CD4-positive, alpha-beta T cell (primary cell): ENCODE measurements at regions not wholly inside any gene's neighbourhood (a gene's known extent, or its start where the extent isn't known, plus 50 kb on each side); places are given as distances from the start of the nearest gene placed in this dataset.

Experiments
- ATAC-seq: fragments of 200-7000 bp; cut with Tn5 transposase; one replicate; pipeline ENCODE4 v1.10.0; 2022; ENCODE audit warnings: mild to moderate bottlenecking; ENCODE audit not compliant: poor library complexity
- CTCF ChIA-PET: fragments of 350-600 bp; sonication (Branson Sonifier 250); formaldehyde crosslinking; loops from one replicate; lab custom pipeline; 2021; ENCODE audit warnings: antibody characterized with exemption, inconsistent platforms; lab: Charles Lee
- POLR2A ChIA-PET: fragments of 350-600 bp; sonication (Branson Sonifier 250); formaldehyde crosslinking; loops from one replicate; lab custom pipeline; 2021; ENCODE audit warnings: antibody characterized with exemption, inconsistent platforms; lab: Charles Lee
- DNase-seq, 14 experiments: peaks; one replicate each; pipeline ENCODE4 v3.0.0-alpha.2; 2013 to 2020; ENCODE audit warnings: mixed read lengths in 2 of 14
- H3K27ac ChIP-seq, 2 donors: one replicate each; pipeline versions ENCODE4 v1.5.1 to v1.7.0; 2013; ENCODE audit warnings: low read length in 2 of 2, low read depth in 1 of 2, mild to moderate bottlenecking in 1 of 2
- H3K27me3 ChIP-seq, 2 experiments: 1 replicate in 1 of 2; 2 replicates in 1 of 2; pipeline versions ENCODE4 v1.6.1 to v1.7.0; 2013; ENCODE audit warnings: low read length in 2 of 2, control low read depth in 1 of 2, mild to moderate bottlenecking in 1 of 2, moderate library complexity in 1 of 2; ENCODE audit not compliant: insufficient read depth in 2 of 2, control insufficient read depth in 1 of 2
- H3K36me3 ChIP-seq: one replicate; pipeline ENCODE4 v1.6.1; 2013; ENCODE audit warnings: low read length, control low read depth; ENCODE audit not compliant: insufficient read depth
- H3K4me1 ChIP-seq: one replicate; pipeline ENCODE4 v1.6.1; 2013; ENCODE audit warnings: low read length, control low read depth; ENCODE audit not compliant: insufficient read depth
- H3K4me3 ChIP-seq: one replicate; pipeline ENCODE4 v1.5.1; 2013; ENCODE audit warnings: mild to moderate bottlenecking, low read length, moderate library complexity
- H3K9me3 ChIP-seq, 2 experiments: 1 replicate in 1 of 2; 2 replicates in 1 of 2; pipeline versions ENCODE4 v1.6.1 to v1.7.0; 2013; ENCODE audit warnings: low read length in 2 of 2, mild to moderate bottlenecking in 2 of 2, control low read depth in 1 of 2, moderate library complexity in 1 of 2; ENCODE audit not compliant: control insufficient read depth in 1 of 2, insufficient read depth in 1 of 2
- H3K27ac Mint-ChIP-seq: one replicate; pipeline ENCODE4 v1.8.0; 2020; ENCODE audit warnings: mixed read lengths
- H3K27me3 Mint-ChIP-seq: one replicate; pipeline ENCODE4 v1.8.0; 2021; ENCODE audit warnings: mixed read lengths
- H3K36me3 Mint-ChIP-seq: one replicate; pipeline ENCODE4 v1.8.0; 2021; ENCODE audit warnings: low read depth, mixed read lengths
- H3K4me1 Mint-ChIP-seq: one replicate; pipeline ENCODE4 v1.8.0; 2021; ENCODE audit warnings: low read depth, mixed read lengths
- H3K4me3 Mint-ChIP-seq: one replicate; pipeline ENCODE4 v1.8.0; 2020; ENCODE audit warnings: mild to moderate bottlenecking, mixed read lengths
- H3K9me3 Mint-ChIP-seq: one replicate; pipeline ENCODE4 v1.8.0; 2020; ENCODE audit warnings: mixed read lengths
- intact Hi-C, 2 experiments: fragments of 100-400 bp; cut with DNase I in 1 of 2; cut with micrococcal nuclease in 1 of 2; formaldehyde crosslinking; loops; one replicate each; pipeline versions ENCODE4 v1.15.1 to v1.9.0; 2023 to 2025; cut with DNase I, micrococcal nuclease
- TF ChIP-seq, protein P1 (sequence below): fragments of 200-600 bp; IDR thresholded peaks from one replicate; pipeline ENCODE4 v1.8.0; 2022; ENCODE audit warnings: antibody characterized with exemption, mild to moderate bottlenecking

DNA sequence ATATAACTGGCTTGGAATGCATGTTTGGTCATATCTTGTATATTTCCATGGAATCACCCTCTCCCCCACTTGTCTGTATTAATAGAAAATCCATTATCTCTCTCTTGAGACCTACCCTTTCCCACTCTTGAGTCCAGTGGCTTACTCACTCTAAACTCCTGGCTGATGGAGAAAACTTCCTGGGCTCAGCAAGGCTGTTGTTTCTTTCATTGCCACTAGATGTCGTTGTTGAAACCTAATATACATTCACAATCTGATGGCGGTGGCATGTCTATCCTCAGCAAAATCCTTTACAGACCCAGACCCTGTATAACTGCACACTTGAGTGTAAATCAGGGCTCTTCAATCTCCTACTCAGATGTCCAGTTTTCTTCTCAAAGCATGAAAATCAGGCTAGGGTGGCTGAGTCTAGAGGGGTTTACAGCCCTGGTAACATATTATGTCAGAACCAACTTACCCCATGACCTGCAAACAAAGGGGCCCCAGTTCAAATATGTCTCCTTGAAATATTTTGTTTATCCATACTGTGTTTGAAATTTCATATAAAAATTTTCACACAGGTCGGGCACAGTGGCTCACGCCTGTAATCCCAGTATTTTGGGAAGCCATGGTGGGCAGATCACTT lies 70.0 kb upstream of the FAM241A start:
- Mint-ChIP-seq H3K9me3 (no peaks in the 10 kb centered on the region), H3K27ac (no peak overlapping the region), H3K4me1 (no peaks in the 10 kb centered on the region), H3K27me3 (peaks cover 4% of the 10 kb centered on the region), H3K4me3 (no peak overlapping the region), H3K36me3 (no peaks in the 10 kb centered on the region)
- ChIA-PET POLR2A (no interaction called here), CTCF (no interaction called here)
- Histone ChIP-seq H3K27ac (no peak overlapping the region), H3K27me3 (no peaks in the 10 kb centered on the region), H3K4me1 (no peaks in the 10 kb centered on the region), H3K4me3 (no peak overlapping the region), H3K36me3 (no peaks in the 10 kb centered on the region), H3K9me3 (no peaks in the 10 kb centered on the region)
- ATAC-seq (peak; percentile 52), DNase-seq (peak in 5 of 14 experiments; percentile 4 to 62 (median 41))
- TF ChIP-seq, protein P1, sequence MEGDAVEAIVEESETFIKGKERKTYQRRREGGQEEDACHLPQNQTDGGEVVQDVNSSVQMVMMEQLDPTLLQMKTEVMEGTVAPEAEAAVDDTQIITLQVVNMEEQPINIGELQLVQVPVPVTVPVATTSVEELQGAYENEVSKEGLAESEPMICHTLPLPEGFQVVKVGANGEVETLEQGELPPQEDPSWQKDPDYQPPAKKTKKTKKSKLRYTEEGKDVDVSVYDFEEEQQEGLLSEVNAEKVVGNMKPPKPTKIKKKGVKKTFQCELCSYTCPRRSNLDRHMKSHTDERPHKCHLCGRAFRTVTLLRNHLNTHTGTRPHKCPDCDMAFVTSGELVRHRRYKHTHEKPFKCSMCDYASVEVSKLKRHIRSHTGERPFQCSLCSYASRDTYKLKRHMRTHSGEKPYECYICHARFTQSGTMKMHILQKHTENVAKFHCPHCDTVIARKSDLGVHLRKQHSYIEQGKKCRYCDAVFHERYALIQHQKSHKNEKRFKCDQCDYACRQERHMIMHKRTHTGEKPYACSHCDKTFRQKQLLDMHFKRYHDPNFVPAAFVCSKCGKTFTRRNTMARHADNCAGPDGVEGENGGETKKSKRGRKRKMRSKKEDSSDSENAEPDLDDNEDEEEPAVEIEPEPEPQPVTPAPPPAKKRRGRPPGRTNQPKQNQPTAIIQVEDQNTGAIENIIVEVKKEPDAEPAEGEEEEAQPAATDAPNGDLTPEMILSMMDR: peak; percentile 68
- intact Hi-C loops: no loop called here

DNA sequence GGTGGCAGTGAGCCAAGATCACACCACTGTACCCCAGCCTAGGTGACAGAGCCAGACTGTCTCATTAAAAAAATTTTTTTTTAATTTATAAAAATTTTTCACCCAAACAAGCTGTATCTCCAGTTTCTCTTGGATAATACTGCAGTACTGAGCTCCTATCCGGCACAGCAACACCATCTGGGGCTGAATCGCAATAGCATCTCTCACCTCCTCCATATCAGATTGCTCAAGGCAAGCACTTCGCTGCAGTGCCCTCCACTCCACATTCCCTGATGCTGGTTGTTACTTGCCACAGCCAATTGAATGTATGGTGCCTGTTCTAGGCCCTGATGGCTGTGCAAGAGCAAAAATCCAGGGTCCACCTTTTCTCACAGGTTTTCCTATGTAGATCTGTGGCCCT lies 69.3 kb upstream of the FAM241A start:
- Mint-ChIP-seq H3K27me3 (peaks cover 4% of the 10 kb centered on the region), H3K36me3 (no peaks in the 10 kb centered on the region), H3K27ac (no peak overlapping the region), H3K9me3 (no peaks in the 10 kb centered on the region), H3K4me1 (no peaks in the 10 kb centered on the region), H3K4me3 (no peak overlapping the region)
- TF ChIP-seq, protein P1: no peak
- Histone ChIP-seq H3K27me3 (no peaks in the 10 kb centered on the region), H3K27ac (no peak overlapping the region), H3K9me3 (no peaks in the 10 kb centered on the region), H3K4me3 (no peak overlapping the region), H3K36me3 (no peaks in the 10 kb centered on the region), H3K4me1 (no peaks in the 10 kb centered on the region)
- intact Hi-C loops: no loop called here
- ATAC-seq (no peak), DNase-seq (no peak)
- POLR2A ChIA-PET: no interaction called here
- CTCF ChIA-PET: no interaction called here

DNA sequence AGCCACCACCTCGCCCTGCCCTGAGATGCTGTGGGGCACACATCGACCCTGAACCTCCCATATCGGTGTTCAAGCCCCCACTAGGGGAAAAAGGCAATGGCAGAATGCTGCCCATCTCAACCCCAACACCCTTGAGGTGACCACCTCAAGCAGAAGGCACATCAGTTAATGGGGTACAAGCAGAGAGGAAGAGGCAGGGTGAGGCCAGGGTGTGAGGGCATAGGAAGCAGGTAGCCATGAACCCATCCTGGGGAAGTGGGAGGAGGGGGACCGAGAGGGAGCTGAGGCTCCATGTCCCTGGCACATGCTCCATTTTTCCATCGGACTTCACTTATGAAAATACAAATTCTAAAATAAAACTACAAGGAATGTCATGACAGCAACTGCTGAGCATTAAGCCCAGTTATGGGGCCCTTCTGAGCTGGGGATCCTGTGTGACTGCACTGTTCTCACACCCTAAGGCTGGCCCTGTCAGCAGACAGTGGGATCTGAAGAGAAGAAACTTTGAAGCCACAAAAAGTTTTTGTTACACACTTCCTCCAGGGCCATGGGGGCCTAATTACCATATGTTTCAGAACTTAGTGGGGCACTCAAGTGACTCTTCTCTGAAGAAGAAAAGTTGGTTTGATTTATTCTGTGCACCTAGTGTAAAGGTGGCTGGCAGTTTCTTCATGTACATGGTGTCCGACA lies 68.2 kb upstream of the FAM241A start:
- ChIA-PET POLR2A (no interaction called here), CTCF (no interaction called here)
- Histone ChIP-seq H3K4me1 (no peaks in the 10 kb centered on the region), H3K27ac (no peak overlapping the region), H3K27me3 (no peaks in the 10 kb centered on the region), H3K36me3 (no peaks in the 10 kb centered on the region), H3K9me3 (no peaks in the 10 kb centered on the region), H3K4me3 (no peak overlapping the region)
- TF ChIP-seq, protein P1: no peak
- no peak for DNase-seq
- Mint-ChIP-seq H3K9me3 (no peaks in the 10 kb centered on the region), H3K27me3 (peaks cover 4% of the 10 kb centered on the region), H3K36me3 (no peaks in the 10 kb centered on the region), H3K4me3 (no peak overlapping the region), H3K27ac (no peak overlapping the region), H3K4me1 (no peaks in the 10 kb centered on the region)
- intact Hi-C loops: no loop called here
- ATAC-seq: no peak
